ENCODE measurements at regions not wholly inside any gene's neighbourhood (a gene's known extent, or its start where the extent isn't known, plus 50 kb on each side); places are given as distances from the start of the nearest gene placed in this dataset.
"Not testable (repeated sequence)": the region's sequence is repeated elsewhere in the genome, so short reads cannot be mapped to it uniquely, and the experiment has no call there.

DNA sequence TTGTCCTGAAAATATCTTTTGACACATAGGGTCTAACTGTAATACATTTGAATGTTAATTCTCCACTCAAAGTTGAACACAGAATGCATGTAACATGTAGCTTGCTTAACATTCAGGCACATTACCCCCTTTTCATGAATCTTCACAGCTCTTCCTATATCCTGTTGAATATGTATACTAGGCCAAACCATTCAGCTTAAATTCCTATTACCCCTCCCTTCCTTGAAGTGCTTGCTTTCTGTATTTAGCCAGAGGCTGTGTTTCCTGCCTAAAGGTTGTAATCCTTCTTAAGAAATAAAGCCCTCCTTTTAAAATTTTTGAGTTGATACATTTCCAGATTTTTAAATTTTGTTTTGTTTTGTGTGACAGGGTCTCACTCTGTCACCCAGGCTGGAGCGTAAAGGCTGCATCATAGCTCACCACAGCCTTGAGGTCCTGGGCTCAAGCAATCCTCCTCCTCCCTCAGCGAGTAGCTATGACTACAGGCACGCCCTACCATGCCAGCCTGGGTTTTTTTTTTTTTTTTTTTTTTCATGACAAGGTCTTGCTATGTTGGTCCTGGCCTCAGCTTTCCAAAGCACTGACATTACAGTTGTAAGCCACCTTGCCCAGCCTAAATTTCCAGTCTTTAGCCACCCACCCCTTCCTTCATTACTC, 357.6 kb downstream of the DSC3 start:
- TF ChIP-seq CTCF (IDR thresholded peaks at IDR 0.05), result no peak
- no peak for TF ChIP-seq POLR2A (IDR thresholded peaks at IDR 0.05)
- Histone ChIP-seq H3K36me3 (no peaks in the 10 kb centered on the region), H3K4me3 (no peak overlapping the region), H3K4me1 (no peaks in the 10 kb centered on the region), H3K9me3 (peaks cover 0 to 2% (median 0%) of the 10 kb centered on the region in 4 donors), H3K27ac (no peak overlapping the region), H3K27me3 (no peaks in the 10 kb centered on the region)
- ATAC-seq, result no peak
- no peak for DNase-seq
- 26% methylated on average over 3 of the region's 3 CpGs for WGBS (ENCODE audit: insufficient coverage, low coverage, low lambda C conversion rate, missing lambda C conversion rate)
- intact Hi-C loops (cut with DNase I), result no loop called here

DNA sequence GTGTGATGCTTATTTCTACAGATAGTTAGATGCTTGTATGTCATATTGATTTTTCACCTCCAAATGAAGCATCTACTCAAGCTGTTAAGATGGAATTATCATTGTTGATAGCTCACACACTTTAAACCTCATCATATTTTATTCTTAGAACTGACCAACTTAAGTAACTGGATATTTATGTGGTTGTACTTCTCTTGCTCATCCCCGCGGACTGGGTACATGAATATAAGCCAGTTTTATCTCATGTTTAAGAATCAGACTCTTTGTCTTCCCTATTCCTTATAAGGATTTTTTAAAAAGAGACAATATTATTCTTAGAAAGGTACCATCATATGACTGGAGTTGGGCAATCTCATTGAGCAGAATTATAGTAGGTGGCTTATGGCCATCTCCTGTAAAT, 358.7 kb downstream of the DSC3 start:
- H3K36me3 ChIP-seq, result no peaks in the 10 kb centered on the region
- intact Hi-C loops (cut with DNase I), result no loop called here
- TF ChIP-seq POLR2A (IDR thresholded peaks at IDR 0.05) (no peak), CTCF (IDR thresholded peaks at IDR 0.05) (no peak)
- H3K27me3 ChIP-seq, result no peaks in the 10 kb centered on the region
- DNase-seq (no peak), ATAC-seq (no peak)
- no peak overlapping the region for H3K27ac ChIP-seq
- peaks cover 0 to 2% (median 0%) of the 10 kb centered on the region in 4 donors for H3K9me3 ChIP-seq
- 79% methylated on average over 2 of the region's 2 CpGs for WGBS (ENCODE audit: insufficient coverage, low coverage, low lambda C conversion rate, missing lambda C conversion rate)
- no peak overlapping the region for H3K4me3 ChIP-seq
- no peaks in the 10 kb centered on the region for H3K4me1 ChIP-seq

GRCh38 chr18:30682672-30683071, 359.9 kb downstream of the DSC3 start:
- Histone ChIP-seq H3K9me3 (peaks cover 0 to 2% (median 0%) of the 10 kb centered on the region in 4 donors), H3K4me3 (no peak overlapping the region), H3K27me3 (no peaks in the 10 kb centered on the region), H3K27ac (no peak overlapping the region), H3K36me3 (no peaks in the 10 kb centered on the region), H3K4me1 (no peaks in the 10 kb centered on the region)
- ATAC-seq (no peak), DNase-seq (no peak)
- TF ChIP-seq CTCF (IDR thresholded peaks at IDR 0.05) (no peak), POLR2A (IDR thresholded peaks at IDR 0.05) (no peak)
- 37% methylated on average over 1 of the region's 1 CpG for WGBS (ENCODE audit: insufficient coverage, low coverage, low lambda C conversion rate, missing lambda C conversion rate)
- intact Hi-C loops (cut with DNase I), result no loop called here

- H3K4me3 ChIP-seq, result no peak overlapping the region
- no peak for DNase-seq
- no peaks in the 10 kb centered on the region for H3K27me3 ChIP-seq
- H3K4me1 ChIP-seq, result no peaks in the 10 kb centered on the region
- ATAC-seq, result no peak
- H3K9me3 ChIP-seq, result peaks cover 0 to 2% (median 0%) of the 10 kb centered on the region in 4 donors
- intact Hi-C loops (cut with DNase I), result no loop called here
- H3K36me3 ChIP-seq, result no peaks in the 10 kb centered on the region
- no peak overlapping the region for H3K27ac ChIP-seq
- no peak for TF ChIP-seq POLR2A (IDR thresholded peaks at IDR 0.05)
- no peak for TF ChIP-seq CTCF (IDR thresholded peaks at IDR 0.05)
- WGBS (ENCODE audit: insufficient coverage, low coverage, low lambda C conversion rate, missing lambda C conversion rate), result 43% methylated on average over 5 of the region's 5 CpGs
These were observed 363.1 kb downstream of the DSC3 start for GRCh38 chr18:30679285-30679930.

GRCh38 chr18:30677813-30678212, 364.7 kb downstream of the DSC3 start:
- ATAC-seq; intact Hi-C loops (cut with DNase I); DNase-seq; H3K4me1 ChIP-seq; H3K36me3 ChIP-seq; H3K27me3 ChIP-seq; H3K27ac ChIP-seq; H3K9me3 ChIP-seq; H3K4me3 ChIP-seq: not testable (repeated sequence)
- 67% methylated on average over 4 of the region's 5 CpGs for WGBS (ENCODE audit: insufficient coverage, low coverage, low lambda C conversion rate, missing lambda C conversion rate)
